HG03025 (cell line): ENCODE measurements at regions not wholly inside any gene's neighbourhood (a gene's known extent, or its start where the extent isn't known, plus 50 kb on each side); places are given as distances from the start of the nearest gene placed in this dataset.
"Not testable (repeated sequence)": the region's sequence is repeated elsewhere in the genome, so short reads cannot be mapped to it uniquely, and the experiment has no call there.

ENCODE experiments used
- ATAC-seq: cut with Tn5 transposase; IDR thresholded peaks from one replicate; pipeline ENCODE4 v1.9.1; 2021; ENCODE audit warnings: mild to moderate bottlenecking, moderate library complexity; ENCODE audit not compliant: unreplicated experiment, low FRiP score

GRCh38 chr18:32884543-32884942, 111.7 kb upstream of the KLHL14 start:
- peak; percentile 77 for ATAC-seq

- ATAC-seq: no peak
Observed at GRCh38 chr18:32881009-32881408, 108.2 kb upstream of the KLHL14 start.

GRCh38 chr18:32879497-32879896, 106.7 kb upstream of the KLHL14 start:
- no peak for ATAC-seq

GRCh38 chr18:32878436-32878835, 105.6 kb upstream of the KLHL14 start:
- no peak for ATAC-seq

GRCh38 chr18:32877371-32877770, 104.5 kb upstream of the KLHL14 start:
- ATAC-seq: no peak

GRCh38 chr18:32875625-32876024, 102.8 kb upstream of the KLHL14 start:
- ATAC-seq: no peak

- no peak for ATAC-seq
Observed at GRCh38 chr18:32871786-32872185, 99.0 kb upstream of the KLHL14 start.

GRCh38 chr18:32870611-32871010, 97.8 kb upstream of the KLHL14 start:
- ATAC-seq: no peak

GRCh38 chr18:32868406-32868805, 95.6 kb upstream of the KLHL14 start:
- ATAC-seq: no peak

- ATAC-seq: no peak
Observed at GRCh38 chr18:32867936-32868335, 95.1 kb upstream of the KLHL14 start.

GRCh38 chr18:32867330-32867729, 94.5 kb upstream of the KLHL14 start:
- no peak for ATAC-seq

GRCh38 chr18:32862031-32862430, 89.2 kb upstream of the KLHL14 start:
- ATAC-seq: not testable (repeated sequence)

- ATAC-seq: no peak
Observed at GRCh38 chr18:32851936-32852335, 79.1 kb upstream of the KLHL14 start.

GRCh38 chr18:32848826-32849225, 76.0 kb upstream of the KLHL14 start:
- ATAC-seq: no peak

- ATAC-seq: no peak
Observed at GRCh38 chr18:32847691-32848090, 74.9 kb upstream of the KLHL14 start.

- ATAC-seq: no peak
Observed at GRCh38 chr18:32846896-32847295, 74.1 kb upstream of the KLHL14 start.

- no peak for ATAC-seq
Observed at GRCh38 chr18:32840962-32841361, 68.1 kb upstream of the KLHL14 start.

- ATAC-seq: no peak
Observed at GRCh38 chr18:32835951-32836350, 63.1 kb upstream of the KLHL14 start.

- no peak for ATAC-seq
Observed at GRCh38 chr18:32831781-32832180, 59.0 kb upstream of the KLHL14 start.

- ATAC-seq: no peak
Observed at GRCh38 chr18:32823226-32823625, 50.4 kb upstream of the KLHL14 start.
